ENCODE measurements at regions not wholly inside any gene's neighbourhood (a gene's known extent, or its start where the extent isn't known, plus 50 kb on each side); places are given as distances from the start of the nearest gene placed in this dataset.

- H3K79me2 ChIP-seq (ENCODE audit: low read depth): no peaks in the 10 kb centered on the region
- no peak overlapping the region for H2AFZ ChIP-seq
- no peaks in the 10 kb centered on the region for H4K20me1 ChIP-seq (ENCODE audit: insufficient read depth)
- intact Hi-C loops (cut with micrococcal nuclease; ENCODE audit: unreplicated experiment): no loop called here
- no peak overlapping the region for H3K4me2 ChIP-seq
- BruUV-seq (replicated peaks): no TSS peak
- H3K27ac ChIP-seq: no peak overlapping the region
- H3K27me3 ChIP-seq (ENCODE audit: insufficient read depth, low read depth): no peaks in the 10 kb centered on the region
- no peaks in the 10 kb centered on the region for H3K9me2 ChIP-seq (ENCODE audit: insufficient read depth)
- no peaks in the 10 kb centered on the region for H3K36me3 ChIP-seq (ENCODE audit: low read depth)
- ChIA-PET POLR2A (ENCODE audit: unreplicated experiment) (no interaction called here), CTCF (no interaction called here)
- H3K4me3 ChIP-seq: no peak overlapping the region
- no peaks in the 10 kb centered on the region for H3K4me1 ChIP-seq (replicated peaks; ENCODE audit: insufficient read depth)
- DNase-seq: no peak
- H3F3A ChIP-seq (ENCODE audit: insufficient read depth, low read depth): no peaks in the 10 kb centered on the region
- no peak for TF ChIP-seq EZH2 (IDR thresholded peaks at IDR 0.05; ENCODE audit: low read depth)
- TF ChIP-seq CTCF (conservative IDR thresholded peaks at IDR 0.05): no peak
- no peaks in the 10 kb centered on the region for H3K9me3 ChIP-seq (ENCODE audit: insufficient read depth, low read depth)
Observed at GRCh38 chr2:145026456-145027455, 506.8 kb upstream of the ZEB2 start.

GRCh38 chr2:145025382-145025781 lies 505.5 kb upstream of the ZEB2 start:
- ChIA-PET POLR2A (ENCODE audit: unreplicated experiment) (no interaction called here), CTCF (no interaction called here)
- H3K27ac ChIP-seq: no peak overlapping the region
- no peaks in the 10 kb centered on the region for H3K79me2 ChIP-seq (ENCODE audit: low read depth)
- H3K9me2 ChIP-seq (ENCODE audit: insufficient read depth): no peaks in the 10 kb centered on the region
- TF ChIP-seq EZH2 (IDR thresholded peaks at IDR 0.05; ENCODE audit: low read depth) (no peak), CTCF (conservative IDR thresholded peaks at IDR 0.05) (no peak)
- intact Hi-C loops (cut with micrococcal nuclease; ENCODE audit: unreplicated experiment): no loop called here
- no peak overlapping the region for H3K4me2 ChIP-seq
- no peaks in the 10 kb centered on the region for H3K27me3 ChIP-seq (ENCODE audit: insufficient read depth, low read depth)
- BruUV-seq (replicated peaks): no TSS peak
- H3K4me3 ChIP-seq: no peak overlapping the region
- no peak for DNase-seq
- no peaks in the 10 kb centered on the region for H3K4me1 ChIP-seq (replicated peaks; ENCODE audit: insufficient read depth)
- H3K36me3 ChIP-seq (ENCODE audit: low read depth): no peaks in the 10 kb centered on the region
- H3F3A ChIP-seq (ENCODE audit: insufficient read depth, low read depth): no peaks in the 10 kb centered on the region
- H3K9me3 ChIP-seq (ENCODE audit: insufficient read depth, low read depth): no peaks in the 10 kb centered on the region
- H4K20me1 ChIP-seq (ENCODE audit: insufficient read depth): no peaks in the 10 kb centered on the region
- H2AFZ ChIP-seq: no peak overlapping the region

GRCh38 chr2:145023334-145023934 lies 503.5 kb upstream of the ZEB2 start:
- Histone ChIP-seq H3K27me3 (ENCODE audit: insufficient read depth, low read depth) (no peaks in the 10 kb centered on the region), H3K9me2 (ENCODE audit: insufficient read depth) (no peaks in the 10 kb centered on the region), H3K79me2 (ENCODE audit: low read depth) (no peaks in the 10 kb centered on the region), H3K4me1 (replicated peaks; ENCODE audit: insufficient read depth) (no peaks in the 10 kb centered on the region), H3F3A (ENCODE audit: insufficient read depth, low read depth) (no peaks in the 10 kb centered on the region), H2AFZ (no peak overlapping the region), H4K20me1 (ENCODE audit: insufficient read depth) (no peaks in the 10 kb centered on the region), H3K4me2 (no peak overlapping the region), H3K9me3 (ENCODE audit: insufficient read depth, low read depth) (no peaks in the 10 kb centered on the region), H3K27ac (no peak overlapping the region), H3K4me3 (no peak overlapping the region), H3K36me3 (ENCODE audit: low read depth) (no peaks in the 10 kb centered on the region)
- no TSS peak for BruUV-seq (replicated peaks)
- DNase-seq: no peak
- intact Hi-C loops (cut with micrococcal nuclease; ENCODE audit: unreplicated experiment): no loop called here
- ChIA-PET POLR2A (ENCODE audit: unreplicated experiment) (no interaction called here), CTCF (no interaction called here)
- no peak for TF ChIP-seq EZH2 (IDR thresholded peaks at IDR 0.05; ENCODE audit: low read depth)
- TF ChIP-seq CTCF (conservative IDR thresholded peaks at IDR 0.05): no peak
